Activated CD8-positive, alpha-beta T cell treated with anti-CD3 and anti-CD28 coated beads, Interleukin-2, amount 10 ng/mL, durations not matched to agents 7 days and 5 days (primary cell): ENCODE measurements at regions not wholly inside any gene's neighbourhood (a gene's known extent, or its start where the extent isn't known, plus 50 kb on each side); places are given as distances from the start of the nearest gene placed in this dataset.

Experiments used
- ATAC-seq: fragments of 150-1000 bp; cut with Tn5 transposase; one replicate; pipeline ENCODE4 v1.10.0; 2021; ENCODE audit warnings: moderate library complexity
- CTCF ChIA-PET: fragments of 350-600 bp; sonication (Branson Sonifier 250); formaldehyde crosslinking; loops from one replicate; lab custom pipeline; 2021; ENCODE audit warnings: antibody characterized with exemption; lab: Charles Lee
- POLR2A ChIA-PET: fragments of 350-600 bp; sonication (Branson Sonifier 250); formaldehyde crosslinking; loops from one replicate; lab custom pipeline; 2021; ENCODE audit warnings: antibody characterized with exemption; lab: Charles Lee
- DNase-seq: peaks from one replicate; pipeline ENCODE4 v3.0.0-alpha.2; 2020
- H3K27ac Mint-ChIP-seq: one replicate; pipeline ENCODE4 v1.8.0; 2021; ENCODE audit warnings: mild to moderate bottlenecking, mixed read lengths
- H3K27me3 Mint-ChIP-seq: one replicate; pipeline ENCODE4 v1.8.0; 2021; ENCODE audit warnings: low read depth, mixed read lengths
- H3K36me3 Mint-ChIP-seq: one replicate; pipeline ENCODE4 v1.8.0; 2021; ENCODE audit warnings: low read depth, mixed read lengths
- H3K4me1 Mint-ChIP-seq: one replicate; pipeline ENCODE4 v1.8.0; 2021; ENCODE audit warnings: low read depth, mixed read lengths
- H3K4me3 Mint-ChIP-seq: one replicate; pipeline ENCODE4 v1.8.0; 2021; ENCODE audit warnings: mild to moderate bottlenecking, mixed read lengths
- H3K9me3 Mint-ChIP-seq: one replicate; pipeline ENCODE4 v1.8.0; 2022; ENCODE audit warnings: mixed read lengths; ENCODE audit not compliant: insufficient read depth

DNA sequence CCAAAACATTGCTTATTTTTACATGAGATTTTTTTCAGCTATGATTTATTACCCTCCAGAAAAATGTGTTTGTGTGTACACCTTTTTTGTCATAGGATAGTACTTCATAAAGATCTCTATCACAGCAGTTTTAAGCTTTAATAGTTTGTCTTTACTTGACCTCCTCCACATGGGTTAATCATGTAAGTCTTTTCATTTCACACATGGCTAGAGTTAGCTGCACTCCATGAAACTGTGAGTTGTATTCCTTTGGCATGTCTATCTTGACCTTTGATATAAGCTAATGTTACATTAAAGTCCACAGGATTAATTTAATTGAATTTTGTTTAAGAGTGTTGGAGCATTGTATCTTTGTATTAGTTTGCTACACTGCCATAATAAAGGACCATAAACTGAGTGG lies 217.1 kb downstream of the OTOL1 start:
- Mint-ChIP-seq H3K36me3 (no peaks in the 10 kb centered on the region), H3K27me3 (no peaks in the 10 kb centered on the region), H3K4me3 (no peak overlapping the region), H3K4me1 (no peaks in the 10 kb centered on the region), H3K9me3 (no peaks in the 10 kb centered on the region), H3K27ac (no peak overlapping the region)
- POLR2A ChIA-PET = no interaction called here
- no peak for DNase-seq
- no peak for ATAC-seq
- CTCF ChIA-PET = no interaction called here

DNA sequence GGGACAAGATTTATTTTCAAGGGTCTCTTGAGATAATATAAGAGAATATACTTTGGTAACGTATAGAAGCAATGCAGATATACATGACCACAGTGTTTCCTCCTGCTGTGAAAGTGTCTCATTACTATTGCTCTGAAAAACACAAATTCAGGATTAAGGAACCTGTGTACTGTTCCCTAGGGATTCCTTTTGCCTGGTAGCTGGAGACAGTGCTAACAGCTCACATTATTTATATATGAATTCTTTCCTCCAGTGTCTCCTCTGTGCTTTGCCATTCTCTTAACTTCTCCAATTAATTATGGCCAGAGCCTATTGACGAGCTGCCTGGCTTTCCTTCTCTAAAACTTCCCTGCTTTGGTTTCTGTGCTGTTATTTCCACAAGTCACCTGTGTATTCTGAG lies 235.4 kb downstream of the OTOL1 start:
- ChIA-PET POLR2A (no interaction called here), CTCF (no interaction called here)
- Mint-ChIP-seq H3K4me3 (no peak overlapping the region), H3K27me3 (no peaks in the 10 kb centered on the region), H3K4me1 (no peaks in the 10 kb centered on the region), H3K36me3 (no peaks in the 10 kb centered on the region), H3K27ac (no peak overlapping the region), H3K9me3 (no peaks in the 10 kb centered on the region)
- ATAC-seq (no peak), DNase-seq (no peak)

- Mint-ChIP-seq H3K9me3 (no peaks in the 10 kb centered on the region), H3K4me1 (no peaks in the 10 kb centered on the region), H3K27ac (no peak overlapping the region), H3K36me3 (no peaks in the 10 kb centered on the region), H3K4me3 (no peak overlapping the region), H3K27me3 (no peaks in the 10 kb centered on the region)
- DNase-seq (no peak), ATAC-seq (no peak)
- ChIA-PET CTCF (no interaction called here), POLR2A (no interaction called here)
Measured at GRCh38 chr3:161737171-161737570, 240.6 kb downstream of the OTOL1 start.

DNA sequence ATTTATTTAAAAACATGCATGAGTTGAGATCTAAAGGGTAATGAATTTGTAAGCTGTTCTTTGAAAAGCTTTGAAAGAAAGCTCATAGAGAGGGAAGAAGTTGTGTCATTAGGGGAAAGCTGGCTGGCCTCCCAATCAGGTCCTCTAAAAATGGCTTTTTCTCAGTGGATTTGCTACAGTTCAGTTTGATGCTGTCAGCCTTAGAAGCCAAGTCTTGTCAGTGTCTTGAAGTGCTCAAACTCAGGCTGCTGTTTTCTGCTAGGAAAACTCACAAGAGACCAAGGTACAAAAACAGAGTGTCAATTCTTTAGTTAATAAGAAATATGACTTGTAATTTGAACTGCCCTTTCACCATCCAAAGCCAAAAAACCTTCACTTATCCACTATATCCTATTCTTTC lies 243.8 kb downstream of the OTOL1 start:
- no peak for ATAC-seq
- POLR2A ChIA-PET = no interaction called here
- Mint-ChIP-seq H3K36me3 (no peaks in the 10 kb centered on the region), H3K4me1 (no peaks in the 10 kb centered on the region), H3K9me3 (no peaks in the 10 kb centered on the region), H3K27me3 (no peaks in the 10 kb centered on the region), H3K4me3 (no peak overlapping the region), H3K27ac (no peak overlapping the region)
- DNase-seq = no peak
- CTCF ChIA-PET = no interaction called here

DNA sequence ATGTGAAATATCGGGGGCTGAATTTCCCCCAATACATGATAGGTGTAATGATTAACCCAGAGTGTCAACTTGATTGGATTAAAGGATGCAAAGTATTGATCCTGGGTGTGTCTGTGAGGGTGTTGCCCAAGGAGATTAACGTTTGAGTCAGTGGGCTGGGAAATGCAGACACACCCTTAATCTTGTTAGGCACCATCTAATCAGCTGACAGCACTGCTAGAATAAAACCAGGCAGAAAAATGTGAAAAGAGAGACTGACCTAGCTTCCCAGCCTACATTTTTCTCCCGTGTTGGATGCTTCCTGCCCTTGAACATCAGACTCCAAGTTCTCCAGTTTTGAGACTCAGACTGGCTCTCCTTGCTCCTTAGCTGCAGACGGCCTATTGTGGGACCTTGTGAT lies 247.8 kb downstream of the OTOL1 start:
- ATAC-seq (no peak), DNase-seq (no peak)
- Mint-ChIP-seq H3K9me3 (no peaks in the 10 kb centered on the region), H3K27ac (no peak overlapping the region), H3K4me3 (no peak overlapping the region), H3K36me3 (no peaks in the 10 kb centered on the region), H3K27me3 (no peaks in the 10 kb centered on the region), H3K4me1 (no peaks in the 10 kb centered on the region)
- CTCF ChIA-PET = no interaction called here
- POLR2A ChIA-PET = no interaction called here

- Mint-ChIP-seq H3K4me3 (no peak overlapping the region), H3K9me3 (no peaks in the 10 kb centered on the region), H3K27me3 (no peaks in the 10 kb centered on the region), H3K4me1 (no peaks in the 10 kb centered on the region), H3K27ac (no peak overlapping the region), H3K36me3 (no peaks in the 10 kb centered on the region)
- no peak for DNase-seq
- ChIA-PET POLR2A (no interaction called here), CTCF (no interaction called here)
- no peak for ATAC-seq
Measured at GRCh38 chr3:161745741-161746140, 249.1 kb downstream of the OTOL1 start.

DNA sequence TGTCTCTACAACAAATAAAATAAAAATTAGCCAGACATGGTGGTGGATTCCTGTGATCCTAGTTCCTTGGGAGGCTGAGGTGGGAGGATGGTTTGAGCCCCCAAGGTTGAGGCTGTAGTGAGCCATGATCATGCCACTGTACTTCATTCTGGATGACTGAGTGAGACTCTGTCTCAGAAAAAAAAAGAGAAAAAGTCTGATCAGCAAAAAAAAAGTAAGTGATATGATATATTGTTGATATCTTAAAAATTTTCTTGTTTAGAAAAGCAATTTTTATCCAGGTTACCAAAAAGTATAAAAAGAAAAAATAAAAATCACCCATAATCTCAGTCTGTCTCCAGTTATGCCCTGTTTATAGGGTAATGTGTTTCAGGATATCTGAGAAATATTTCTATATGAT lies 251.4 kb downstream of the OTOL1 start:
- DNase-seq = no peak
- no peak for ATAC-seq
- ChIA-PET POLR2A (no interaction called here), CTCF (no interaction called here)
- no peak overlapping the region for H3K4me3 Mint-ChIP-seq
- no peaks in the 10 kb centered on the region for H3K9me3 Mint-ChIP-seq
- no peaks in the 10 kb centered on the region for H3K27me3 Mint-ChIP-seq
- H3K4me1 Mint-ChIP-seq = no peaks in the 10 kb centered on the region
- H3K27ac Mint-ChIP-seq = no peak overlapping the region
- H3K36me3 Mint-ChIP-seq = no peaks in the 10 kb centered on the region

DNA sequence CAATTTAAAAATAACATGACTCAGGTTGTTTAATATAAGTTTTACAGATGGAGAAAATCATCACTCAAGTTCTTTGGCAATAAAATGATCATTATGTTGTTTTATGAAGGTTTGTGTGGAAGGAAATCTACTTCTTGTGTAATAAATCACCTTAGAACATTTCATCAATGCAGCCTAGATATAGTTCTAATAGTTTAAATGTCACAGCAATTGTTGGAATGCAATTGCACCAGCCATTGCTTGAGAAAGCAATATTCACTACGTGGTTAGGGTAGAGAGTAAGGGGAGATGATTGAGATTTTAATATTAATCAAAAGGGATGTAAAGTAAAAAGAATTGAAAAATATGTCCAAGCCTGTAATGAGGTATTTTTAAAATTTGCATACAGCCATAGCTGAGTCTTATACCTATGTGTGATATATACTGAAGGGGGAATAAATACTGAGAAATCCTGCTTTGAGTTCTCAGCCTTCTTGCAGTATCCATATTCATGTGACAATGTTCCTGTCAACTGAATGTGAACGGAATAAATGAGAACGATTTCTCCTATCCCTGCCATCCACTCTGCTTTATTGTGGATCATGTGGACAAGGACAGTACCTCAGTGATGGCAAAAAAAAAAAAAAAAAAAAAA lies 257.9 kb downstream of the OTOL1 start:
- H3K27me3 Mint-ChIP-seq = no peaks in the 10 kb centered on the region
- ATAC-seq (no peak), DNase-seq (no peak)
- H3K4me3 Mint-ChIP-seq = no peak overlapping the region
- ChIA-PET POLR2A (no interaction called here), CTCF (no interaction called here)
- H3K9me3 Mint-ChIP-seq = no peaks in the 10 kb centered on the region
- H3K4me1 Mint-ChIP-seq = no peaks in the 10 kb centered on the region
- no peaks in the 10 kb centered on the region for H3K36me3 Mint-ChIP-seq
- H3K27ac Mint-ChIP-seq = no peak overlapping the region

DNA sequence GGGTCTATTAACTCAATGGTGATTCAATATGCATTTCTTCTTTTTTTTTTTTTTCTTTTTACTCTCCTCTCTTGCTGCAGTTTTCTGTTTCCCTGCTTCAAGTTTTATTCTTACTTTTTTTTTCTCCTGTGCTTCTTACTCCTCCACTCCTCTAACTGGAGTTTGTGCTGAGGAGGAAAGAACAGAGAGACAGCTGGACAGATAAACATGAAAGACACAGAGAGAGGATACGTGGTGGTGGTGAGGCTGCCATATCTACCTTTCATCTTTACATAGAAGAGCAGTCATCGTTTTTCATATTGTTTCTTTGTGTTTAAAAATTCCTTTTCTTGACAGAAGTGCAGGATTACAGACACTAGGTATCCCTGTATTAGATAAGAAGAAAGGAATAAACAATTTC lies 262.8 kb downstream of the OTOL1 start:
- H3K27ac Mint-ChIP-seq = no peak overlapping the region
- CTCF ChIA-PET = no interaction called here
- ATAC-seq (no peak), DNase-seq (no peak)
- no peaks in the 10 kb centered on the region for H3K9me3 Mint-ChIP-seq
- H3K4me1 Mint-ChIP-seq = no peaks in the 10 kb centered on the region
- POLR2A ChIA-PET = no interaction called here
- no peak overlapping the region for H3K4me3 Mint-ChIP-seq
- H3K27me3 Mint-ChIP-seq = no peaks in the 10 kb centered on the region
- no peaks in the 10 kb centered on the region for H3K36me3 Mint-ChIP-seq

- Mint-ChIP-seq H3K36me3 (no peaks in the 10 kb centered on the region), H3K27ac (no peak overlapping the region), H3K4me1 (no peaks in the 10 kb centered on the region), H3K27me3 (no peaks in the 10 kb centered on the region), H3K4me3 (no peak overlapping the region), H3K9me3 (no peaks in the 10 kb centered on the region)
- POLR2A ChIA-PET = no interaction called here
- ATAC-seq (no peak), DNase-seq (no peak)
- CTCF ChIA-PET = no interaction called here
Measured at GRCh38 chr3:161766331-161766730, 269.7 kb downstream of the OTOL1 start.

DNA sequence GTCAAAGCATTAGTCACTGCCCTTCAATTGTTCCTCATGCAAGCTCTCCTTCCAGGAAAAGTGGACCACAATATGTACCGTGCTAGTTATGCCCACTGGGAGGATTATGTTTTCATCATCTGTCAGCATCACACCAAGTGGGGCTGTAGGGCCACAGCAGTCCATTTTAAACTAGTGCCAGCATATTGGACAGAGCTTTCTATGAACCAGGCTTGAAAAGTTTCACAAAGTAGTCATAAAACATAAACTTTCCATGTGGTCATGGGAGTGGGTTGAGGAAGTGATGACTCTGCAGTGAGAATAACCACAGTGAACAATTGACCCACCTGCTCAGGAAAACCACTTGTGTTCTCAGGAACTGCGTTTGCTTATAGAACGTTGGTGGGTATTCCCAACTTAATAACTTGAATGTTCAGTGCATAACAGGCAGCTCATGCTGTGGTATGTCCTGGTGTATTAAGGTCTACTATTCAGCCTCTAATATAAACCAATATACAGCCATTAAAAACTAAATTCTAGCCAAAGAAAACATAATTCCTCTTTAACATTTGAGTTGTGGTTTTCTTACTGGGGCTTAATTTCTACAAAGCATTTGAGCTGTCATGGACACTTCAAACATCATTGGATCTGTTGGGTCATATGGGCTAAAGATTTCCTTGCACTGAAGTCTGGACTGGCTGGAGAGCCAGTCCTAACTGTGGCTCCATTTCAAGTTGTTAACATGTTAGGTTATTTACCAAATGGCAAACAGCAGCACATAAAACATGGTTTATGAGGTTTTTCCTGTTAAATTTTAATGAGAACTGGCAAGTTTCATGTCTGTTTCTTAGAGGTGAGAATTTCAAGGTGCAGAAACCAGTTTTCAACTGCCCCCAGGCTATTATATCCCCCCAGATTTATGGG lies 274.1 kb downstream of the OTOL1 start:
- H3K27ac Mint-ChIP-seq = no peak overlapping the region
- no peaks in the 10 kb centered on the region for H3K27me3 Mint-ChIP-seq
- H3K36me3 Mint-ChIP-seq = no peaks in the 10 kb centered on the region
- H3K4me3 Mint-ChIP-seq = no peak overlapping the region
- DNase-seq = no peak
- ChIA-PET CTCF (interaction anchor here (0.7 kb wide), 1 partner anchor 15 kb away, joined by 3 read pairs; no protein-coding TSS in a partner anchor), POLR2A (no interaction called here)
- no peak for ATAC-seq
- H3K4me1 Mint-ChIP-seq = no peaks in the 10 kb centered on the region
- H3K9me3 Mint-ChIP-seq = no peaks in the 10 kb centered on the region

DNA sequence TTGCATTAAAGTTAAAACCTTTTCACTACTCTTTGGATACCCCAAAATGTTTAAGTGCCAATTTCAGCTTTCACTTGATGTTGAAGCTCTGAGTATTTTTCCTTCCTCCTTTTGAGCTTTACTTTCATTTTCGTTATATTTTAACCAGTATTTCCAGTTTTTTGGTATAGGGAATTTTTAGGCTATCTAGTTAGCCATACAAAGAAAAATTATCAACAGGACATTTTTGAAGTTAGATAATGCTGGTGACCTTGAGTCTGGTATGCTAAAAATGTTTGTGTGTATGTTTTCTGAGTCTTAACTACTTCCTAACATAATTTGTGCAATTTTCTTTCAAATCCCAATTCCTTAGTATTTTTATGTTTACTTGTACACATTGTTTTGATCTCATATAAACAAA lies 284.8 kb downstream of the OTOL1 start:
- no peak for DNase-seq
- H3K9me3 Mint-ChIP-seq = peaks cover 7% of the 10 kb centered on the region
- ChIA-PET CTCF (no interaction called here), POLR2A (no interaction called here)
- ATAC-seq = no peak
- peaks cover 2% of the 10 kb centered on the region for H3K4me1 Mint-ChIP-seq
- no peak overlapping the region for H3K27ac Mint-ChIP-seq
- H3K27me3 Mint-ChIP-seq = no peaks in the 10 kb centered on the region
- peak overlapping the region; percentile 8 for H3K4me3 Mint-ChIP-seq
- H3K36me3 Mint-ChIP-seq = no peaks in the 10 kb centered on the region
